COR-L47 (cell line): ENCODE measurements at regions not wholly inside any gene's neighbourhood (a gene's known extent, or its start where the extent isn't known, plus 50 kb on each side); places are given as distances from the start of the nearest gene placed in this dataset.

Experiments
- DNase-seq: peaks from one replicate; lab custom pipeline; 2025; lab: John Stamatoyannopoulos, UW

DNA sequence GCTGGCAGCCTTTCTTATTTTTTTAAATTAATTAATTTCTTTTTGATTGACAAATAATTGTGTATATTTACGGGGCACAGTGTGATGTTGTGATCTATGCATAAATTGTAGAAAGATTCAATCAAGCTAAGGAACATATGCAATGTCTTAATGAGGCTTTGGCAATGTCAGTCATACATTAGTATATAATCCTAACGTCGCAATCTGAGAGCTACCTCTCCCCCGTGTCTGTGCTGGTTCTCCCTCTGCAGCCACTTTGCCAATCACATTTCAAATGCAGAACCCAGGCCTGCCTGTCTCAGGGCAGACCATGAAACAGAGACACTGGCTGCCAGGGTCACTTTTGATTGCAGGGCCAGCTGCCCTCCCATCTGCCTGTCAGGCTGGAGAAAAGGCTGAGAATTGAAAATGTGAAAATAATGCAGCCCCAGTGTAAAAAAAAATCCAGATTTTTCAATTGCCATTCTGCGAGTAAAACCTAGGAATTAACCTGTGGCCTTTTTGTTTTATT, 56.3 kb downstream of the SLC24A2 start:
- no peak for DNase-seq

DNA sequence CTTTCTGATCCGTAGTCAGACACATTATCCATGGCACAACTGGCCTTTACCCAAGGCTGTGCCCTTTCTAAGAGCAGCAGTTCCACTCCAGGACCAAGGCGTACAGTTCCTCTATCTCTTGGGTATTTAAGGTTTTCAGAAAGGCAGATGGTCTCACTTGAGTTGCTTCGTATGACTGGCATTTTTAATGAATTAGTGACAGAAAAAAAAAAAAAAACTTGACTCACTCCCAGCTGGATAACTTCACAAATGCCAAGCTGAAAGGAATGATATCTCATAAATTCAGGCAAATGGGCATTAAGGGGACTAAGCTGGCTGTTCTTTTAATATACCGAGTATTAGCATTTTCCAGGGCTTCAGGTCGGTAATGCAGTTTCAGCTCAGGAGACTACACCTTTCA, 60.7 kb downstream of the SLC24A2 start:
- no peak for DNase-seq

DNA sequence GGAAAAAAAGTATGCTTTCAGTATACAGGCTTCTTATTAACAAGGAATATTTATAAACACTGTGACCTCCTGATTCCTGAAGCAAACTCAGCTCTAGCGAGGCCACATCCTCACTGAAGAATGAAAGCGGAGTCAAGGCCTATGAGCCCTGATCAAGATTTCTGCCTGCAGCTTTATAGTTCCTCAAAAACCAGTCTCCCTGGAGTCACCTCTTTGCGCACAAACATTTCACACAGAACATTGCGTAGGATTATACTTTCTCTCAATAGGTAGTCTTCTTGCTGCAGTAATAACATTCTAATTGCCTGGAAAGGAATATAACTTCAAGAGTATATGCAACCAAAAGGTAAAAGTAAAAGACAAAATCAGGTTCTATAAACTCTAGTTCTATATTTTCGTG, 62.9 kb downstream of the SLC24A2 start:
- DNase-seq, result no peak

DNA sequence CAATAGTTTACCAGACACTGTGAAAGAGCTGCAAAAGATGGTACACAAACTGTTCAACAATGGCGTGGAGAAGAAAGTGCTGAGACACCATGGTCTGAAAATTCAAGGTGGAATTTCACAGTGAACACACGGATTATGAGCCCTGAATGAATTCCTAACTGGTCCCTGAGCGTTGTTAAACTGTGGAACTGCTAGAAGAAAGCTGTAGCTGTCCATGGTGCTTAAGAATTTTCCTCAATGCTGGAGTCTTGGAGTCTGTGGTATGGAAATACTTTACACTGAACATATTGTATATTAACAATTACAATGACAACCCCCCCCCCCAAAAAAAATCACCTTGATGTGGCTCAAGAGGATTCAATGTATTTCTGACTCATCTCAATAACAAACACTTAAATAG, 68.5 kb downstream of the SLC24A2 start:
- no peak for DNase-seq

DNA sequence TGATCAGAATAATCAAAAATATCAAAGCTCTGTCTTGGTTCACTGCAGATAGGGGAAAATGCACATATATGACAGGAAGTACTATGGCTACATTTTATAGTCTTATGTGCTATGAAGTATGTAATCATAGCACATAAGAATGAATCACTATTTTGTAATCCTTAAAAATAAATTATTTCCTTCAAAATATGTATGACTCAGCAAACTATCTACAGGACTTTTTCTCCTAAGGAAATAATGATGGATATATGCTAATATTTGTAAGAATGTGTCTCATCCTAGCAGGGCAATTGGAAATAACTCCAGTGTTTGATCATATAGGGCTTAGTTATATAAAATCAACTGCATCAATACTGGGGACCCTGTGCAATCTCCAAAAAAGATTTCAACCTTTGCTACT, 85.1 kb downstream of the SLC24A2 start:
- DNase-seq, result no peak

DNA sequence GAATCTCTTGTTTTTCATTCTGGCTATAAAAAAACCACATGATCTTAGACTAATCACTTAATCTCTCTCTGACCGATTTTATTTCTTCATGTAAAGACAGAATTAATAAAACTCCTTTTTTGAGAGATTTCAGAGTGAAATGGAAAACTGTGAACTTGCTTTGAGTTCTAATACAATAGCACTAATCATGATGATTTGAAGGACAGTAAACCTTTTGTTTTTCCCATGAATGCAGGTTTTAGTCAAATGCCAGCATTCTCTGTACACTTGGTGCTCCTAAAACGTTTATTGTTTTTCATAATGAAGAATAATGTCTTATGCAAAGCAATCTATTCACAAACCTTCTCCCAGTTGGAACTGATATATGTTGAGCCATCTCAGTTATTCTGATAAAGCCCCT, 86.8 kb downstream of the SLC24A2 start:
- DNase-seq, result no peak

DNA sequence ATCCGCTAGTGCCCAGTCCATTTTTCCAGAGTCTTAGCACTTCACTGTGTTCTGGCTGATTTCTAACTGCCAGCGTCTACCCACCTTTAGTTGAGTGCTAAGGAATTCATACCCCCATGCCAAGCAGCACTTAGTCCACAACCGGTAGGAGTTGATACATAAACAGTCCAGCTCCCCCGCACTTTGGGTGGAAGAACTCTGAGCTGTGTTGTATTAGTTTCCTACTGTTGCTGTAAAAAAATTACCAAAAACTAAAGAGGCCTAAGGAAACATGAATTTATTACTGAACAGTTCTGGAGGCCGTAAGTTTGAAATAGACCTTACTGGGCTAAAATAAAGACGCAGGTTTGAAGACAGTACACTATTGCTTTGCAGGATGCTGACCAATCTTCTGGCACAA, 87.6 kb downstream of the SLC24A2 start:
- DNase-seq, result no peak

DNA sequence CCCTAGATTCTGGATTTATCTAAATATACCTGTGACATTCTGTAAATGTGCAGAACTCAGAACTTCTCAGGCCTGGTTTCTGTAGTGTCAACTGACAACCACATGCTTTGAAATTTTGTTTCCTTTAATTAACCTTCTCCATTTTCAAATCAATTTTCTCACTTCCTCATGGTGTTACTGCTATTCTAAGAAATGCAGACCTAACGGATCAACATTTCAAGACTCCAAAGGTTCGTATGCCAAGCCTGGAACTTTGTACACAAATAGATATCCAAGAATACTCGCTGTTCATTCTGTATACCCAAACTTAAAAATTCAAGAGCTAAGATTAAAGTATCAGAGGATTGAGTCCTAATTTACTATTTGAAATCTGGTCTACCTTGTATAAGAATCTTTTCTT, 88.1 kb downstream of the SLC24A2 start:
- no peak for DNase-seq

DNA sequence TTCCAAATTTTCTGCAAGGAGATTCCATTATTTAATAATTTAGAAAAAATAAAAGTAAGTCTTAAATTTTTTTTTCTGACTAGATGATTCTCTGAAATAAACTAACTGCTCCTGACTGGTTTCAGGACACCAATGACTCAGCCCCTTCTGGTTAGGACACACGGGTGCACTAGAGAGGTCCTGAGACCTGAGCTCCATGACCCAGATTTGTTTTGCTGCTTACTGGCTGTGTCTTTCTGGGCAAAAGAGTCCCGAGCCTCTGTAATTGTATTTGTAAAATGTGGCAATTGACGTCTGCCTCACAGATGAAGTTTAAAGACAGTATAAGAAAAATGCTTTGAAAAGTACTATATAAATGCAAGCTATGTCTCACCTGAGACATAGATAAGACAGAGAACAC, 89.1 kb downstream of the SLC24A2 start:
- DNase-seq, result no peak

DNA sequence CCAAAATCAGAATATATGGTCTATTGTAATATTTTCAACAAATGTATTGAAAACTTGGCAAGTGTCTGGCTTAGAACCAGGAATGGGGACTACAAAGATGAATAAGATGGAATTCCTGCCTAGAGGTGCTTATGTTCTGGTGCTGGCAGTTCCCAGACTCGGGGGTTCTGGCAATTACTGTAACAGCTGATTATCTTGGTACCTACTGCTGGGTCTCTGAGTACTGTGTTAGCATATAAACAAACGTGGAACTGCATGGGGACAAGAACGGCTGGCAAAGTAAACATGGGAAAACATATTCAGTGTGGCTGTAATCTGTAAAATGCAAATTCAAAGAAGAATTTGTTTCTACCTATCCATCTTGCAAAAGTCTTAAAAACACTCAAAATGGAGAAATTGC, 89.9 kb downstream of the SLC24A2 start:
- DNase-seq, result peak; percentile 9

DNA sequence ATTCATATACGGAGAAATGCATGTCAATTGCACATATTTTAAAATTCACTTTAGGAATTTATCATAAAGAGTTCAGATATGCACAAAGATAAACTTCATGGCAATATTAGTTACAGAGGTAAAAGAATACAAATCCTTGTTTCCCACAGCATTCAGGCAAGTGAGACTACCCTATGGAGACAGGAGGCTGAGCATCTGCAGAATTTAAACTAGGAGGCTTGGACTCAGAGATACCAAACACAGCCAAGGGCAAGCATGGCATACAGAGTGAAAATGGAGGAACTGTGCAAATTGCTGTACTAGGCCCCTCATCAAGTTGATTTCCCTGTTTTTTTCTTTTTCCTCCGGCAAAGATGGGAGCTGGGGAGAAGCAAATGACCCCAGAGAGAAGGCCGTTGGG, 94.2 kb downstream of the SLC24A2 start:
- DNase-seq, result no peak

DNA sequence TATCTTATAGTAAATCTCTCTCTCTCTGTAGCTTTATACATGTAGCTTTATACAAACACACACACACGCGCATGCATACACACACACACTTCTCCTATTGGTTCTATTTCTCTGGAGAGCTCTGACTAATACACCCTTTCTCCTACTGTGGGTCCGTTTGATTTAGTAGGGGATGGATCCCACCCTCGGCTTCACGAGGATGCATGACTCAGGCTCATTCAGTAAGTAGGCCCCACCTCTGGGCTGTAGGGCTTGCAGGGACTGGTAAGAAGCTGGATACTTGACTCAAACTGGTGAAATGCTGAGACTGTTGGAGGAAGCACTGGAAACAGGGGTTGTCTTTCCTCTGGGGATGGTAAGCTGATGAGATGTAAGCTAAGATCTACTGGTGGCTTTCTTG, 98.7 kb downstream of the SLC24A2 start:
- DNase-seq, result no peak

DNA sequence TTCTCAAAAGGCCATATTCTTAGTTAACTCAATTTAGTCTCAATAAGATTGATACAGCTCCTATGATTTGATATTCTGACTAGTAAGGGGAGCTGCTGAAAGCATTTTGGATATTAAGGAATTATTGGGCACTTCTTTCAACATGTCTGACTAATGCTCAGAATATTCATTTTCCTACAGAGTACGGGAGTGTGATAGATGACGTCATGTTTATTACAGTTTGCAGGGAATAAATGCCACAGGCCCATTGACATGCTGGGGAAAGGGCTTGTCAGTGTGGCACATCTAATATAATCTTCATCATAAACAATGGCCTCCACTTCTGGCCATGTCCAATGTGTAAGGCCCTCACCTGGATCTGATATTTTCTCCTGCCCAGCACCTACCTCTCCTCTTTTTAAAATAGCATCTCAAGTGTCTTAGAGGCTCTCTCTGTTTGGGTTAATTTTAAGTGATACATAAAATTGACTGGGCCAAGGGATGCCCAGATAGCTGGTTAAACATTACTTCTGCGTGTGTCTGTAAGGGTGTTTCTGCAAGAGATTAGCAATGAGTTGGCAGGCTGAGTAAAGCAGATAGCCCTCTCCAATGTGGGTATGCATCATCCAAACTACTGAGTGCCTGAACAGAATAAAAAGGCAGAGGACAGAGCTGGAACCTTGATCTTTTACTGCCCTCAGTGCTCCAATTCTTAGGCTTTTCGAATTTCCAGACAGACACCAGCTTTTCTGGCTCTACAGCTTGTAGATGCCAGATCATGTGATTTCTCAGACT, 99.3 kb downstream of the SLC24A2 start:
- no peak for DNase-seq

DNA sequence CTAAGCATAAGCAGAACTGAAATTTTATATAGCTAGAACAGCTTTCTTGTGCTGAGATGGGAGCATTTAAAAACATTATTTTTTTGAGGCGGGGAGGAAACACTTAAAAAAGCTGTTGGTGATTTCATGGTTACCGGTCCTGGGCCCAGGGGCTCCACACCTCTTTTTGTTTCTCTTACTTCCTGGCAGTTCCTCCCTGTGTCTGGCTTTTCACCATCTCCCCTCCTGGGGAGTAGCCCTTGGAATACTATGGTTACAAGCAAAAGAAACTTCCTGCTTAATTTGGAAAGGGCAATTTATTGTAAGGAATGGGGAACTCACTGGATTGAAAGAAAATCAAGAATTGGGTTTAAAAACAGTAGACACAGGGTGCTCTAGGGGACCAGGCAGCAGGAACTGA, 105.1 kb downstream of the SLC24A2 start:
- no peak for DNase-seq

DNA sequence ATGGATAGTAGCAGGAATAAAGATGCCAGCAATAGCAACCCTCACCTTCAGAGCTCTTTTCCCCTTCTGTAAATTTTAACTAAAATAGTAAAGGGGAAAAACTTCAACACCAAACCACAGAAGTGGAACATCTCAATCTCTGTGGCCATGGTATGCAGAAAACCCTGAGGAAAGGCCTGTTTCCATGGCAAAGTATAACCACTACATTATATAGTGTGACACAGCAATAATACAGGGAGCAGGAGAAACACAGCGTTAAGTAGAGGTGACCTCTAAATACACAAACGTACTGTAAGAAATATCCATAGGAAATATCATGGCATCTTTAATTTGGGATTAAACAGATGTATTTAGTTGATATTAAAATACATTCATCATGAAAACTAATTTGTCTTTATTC, 106.4 kb downstream of the SLC24A2 start:
- no peak for DNase-seq

DNA sequence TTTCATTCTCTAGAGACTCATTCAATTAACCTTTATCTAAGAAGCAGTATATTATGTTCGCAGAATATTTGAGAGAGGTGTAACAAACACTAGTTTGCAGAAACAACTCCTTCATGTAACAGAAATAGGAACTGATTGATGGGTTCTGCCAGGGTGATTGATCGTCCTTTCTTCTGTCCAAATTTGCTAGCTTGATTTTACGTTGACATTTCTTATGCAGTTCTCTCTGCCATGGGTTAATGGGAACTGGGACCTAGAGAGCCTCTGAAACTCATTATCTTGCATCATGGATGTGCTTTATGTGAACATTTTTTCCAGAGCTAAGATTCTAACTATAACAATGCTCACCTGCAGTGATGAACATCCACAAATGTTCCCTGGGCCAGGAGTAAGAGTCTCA, 107.0 kb downstream of the SLC24A2 start:
- DNase-seq, result no peak

DNA sequence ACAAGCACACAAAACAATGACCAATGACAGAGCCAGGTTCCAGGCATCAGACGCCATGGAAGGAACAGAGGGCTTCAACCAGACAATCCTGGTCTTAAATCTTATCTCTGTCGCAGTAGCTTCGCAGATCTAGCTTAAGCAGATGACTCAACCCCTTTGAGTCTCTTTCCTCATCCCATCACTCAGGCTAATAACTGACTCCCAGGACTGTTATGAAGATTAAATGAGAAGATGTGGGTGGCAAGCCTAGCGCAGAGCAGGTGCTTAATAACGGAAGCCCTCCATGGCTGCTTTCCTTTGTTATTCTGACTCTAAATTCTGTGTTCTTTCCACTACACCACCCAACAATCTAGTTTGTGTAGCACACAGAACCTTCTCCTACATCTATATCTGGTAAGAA, 110.9 kb downstream of the SLC24A2 start:
- no peak for DNase-seq

DNA sequence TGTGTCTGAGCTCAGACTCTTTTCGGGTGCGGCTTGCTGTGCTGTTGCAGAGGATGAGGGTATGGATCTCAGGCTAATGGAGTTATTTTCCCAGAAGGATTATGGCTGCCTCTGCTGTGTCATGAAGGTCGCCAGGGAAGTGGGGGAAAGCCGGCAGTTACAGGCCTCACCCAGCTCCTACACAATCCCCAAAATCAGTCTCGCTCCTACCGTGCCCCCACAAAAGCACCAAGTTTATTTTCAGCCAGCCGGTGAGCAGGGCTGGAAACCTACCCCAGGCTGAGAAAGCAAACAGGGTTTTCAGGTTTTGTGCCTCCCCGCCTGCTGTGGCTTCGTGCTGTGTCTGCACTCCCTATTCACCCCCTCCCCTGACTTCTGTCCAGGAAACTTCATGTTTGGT, 113.3 kb downstream of the SLC24A2 start:
- DNase-seq, result no peak

DNA sequence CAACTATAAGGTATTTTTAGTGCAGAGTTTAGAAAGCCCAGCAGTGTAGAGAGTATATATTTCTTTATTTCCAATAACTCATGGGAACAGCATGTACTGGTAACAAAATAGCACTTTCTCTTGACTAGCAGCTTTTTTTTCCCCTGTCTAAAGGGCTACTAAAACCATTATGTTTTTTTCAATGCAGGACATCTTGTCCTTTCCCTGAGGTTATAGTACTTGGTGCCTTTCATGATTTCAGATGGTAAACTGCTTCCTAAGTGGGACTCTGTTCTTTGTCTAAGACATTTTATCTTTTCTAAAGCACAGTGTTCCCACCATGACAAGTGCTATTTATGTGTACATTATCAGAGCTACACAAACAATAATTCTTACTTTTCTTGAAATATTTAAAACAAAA, 122.3 kb downstream of the SLC24A2 start:
- DNase-seq, result no peak

DNA sequence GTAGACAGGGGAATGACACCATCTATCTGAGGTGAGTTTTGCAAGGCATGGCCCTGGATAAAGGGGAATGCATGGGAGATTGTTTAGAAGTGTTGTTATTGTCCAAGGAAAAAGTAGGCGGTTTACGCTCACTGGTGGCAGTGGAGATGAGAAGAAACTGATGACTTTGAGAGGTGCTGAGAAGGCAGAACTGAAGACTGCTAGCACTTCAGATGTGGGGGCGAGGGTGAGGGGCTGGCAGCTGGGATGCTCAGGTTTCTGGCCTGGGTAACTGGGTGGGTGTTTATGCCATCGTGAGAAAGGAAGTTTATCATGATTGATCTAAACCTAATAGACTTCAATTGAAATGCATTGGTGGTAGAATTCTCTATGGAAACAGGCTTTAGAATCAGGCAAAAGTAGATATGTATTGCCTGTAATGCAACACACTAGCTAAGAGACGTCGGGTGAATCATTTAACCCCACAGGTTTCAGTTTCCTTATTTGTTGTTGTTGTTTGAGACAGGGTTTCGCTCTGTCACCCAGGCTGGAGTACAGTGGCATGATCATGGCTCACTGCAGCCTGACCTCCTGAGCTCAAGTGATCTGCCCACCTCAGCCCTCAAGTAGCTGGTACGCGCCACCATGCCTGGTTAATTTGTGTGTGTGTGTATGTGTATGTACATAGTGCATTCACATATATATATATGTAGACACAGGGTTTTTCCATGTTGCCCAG, 123.5 kb downstream of the SLC24A2 start:
- DNase-seq, result no peak

DNA sequence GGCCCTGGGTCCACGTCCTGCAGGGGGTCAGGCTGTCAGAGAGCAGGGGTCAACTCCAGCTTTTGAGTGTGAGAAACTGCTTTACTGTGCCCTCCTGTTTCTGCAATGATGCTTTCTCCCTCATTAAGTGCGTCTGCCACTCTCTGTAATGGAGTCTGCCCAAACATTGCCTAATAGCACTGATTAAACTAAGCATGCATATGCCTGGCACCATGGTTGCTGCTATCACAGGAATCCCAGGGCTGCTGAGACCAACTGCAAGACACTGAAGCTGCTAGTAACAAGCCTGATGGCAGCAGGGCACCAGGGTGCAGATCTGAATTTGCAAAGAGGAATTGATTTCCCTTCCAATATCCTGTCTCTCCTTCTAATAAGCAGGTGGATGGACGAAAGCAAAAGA, 125.3 kb downstream of the SLC24A2 start:
- DNase-seq, result no peak

DNA sequence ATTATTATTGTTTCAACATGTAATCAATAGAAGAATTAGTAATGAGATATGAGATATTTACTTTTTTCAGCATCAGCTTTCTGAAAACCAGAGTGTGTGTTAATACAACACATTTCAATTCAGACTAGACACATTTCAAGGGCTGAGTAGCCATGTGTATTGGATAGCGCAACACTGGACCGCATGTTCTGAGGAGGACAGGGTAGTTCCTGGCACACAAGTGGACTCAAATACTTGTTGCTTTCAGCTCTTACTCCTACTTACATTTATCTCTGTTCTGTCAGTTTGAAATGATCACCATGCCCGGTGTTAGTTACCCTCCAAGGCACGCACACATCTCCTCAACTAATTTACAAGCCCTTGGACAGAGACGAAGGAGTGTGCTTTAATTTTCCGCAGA, 126.6 kb downstream of the SLC24A2 start:
- no peak for DNase-seq

DNA sequence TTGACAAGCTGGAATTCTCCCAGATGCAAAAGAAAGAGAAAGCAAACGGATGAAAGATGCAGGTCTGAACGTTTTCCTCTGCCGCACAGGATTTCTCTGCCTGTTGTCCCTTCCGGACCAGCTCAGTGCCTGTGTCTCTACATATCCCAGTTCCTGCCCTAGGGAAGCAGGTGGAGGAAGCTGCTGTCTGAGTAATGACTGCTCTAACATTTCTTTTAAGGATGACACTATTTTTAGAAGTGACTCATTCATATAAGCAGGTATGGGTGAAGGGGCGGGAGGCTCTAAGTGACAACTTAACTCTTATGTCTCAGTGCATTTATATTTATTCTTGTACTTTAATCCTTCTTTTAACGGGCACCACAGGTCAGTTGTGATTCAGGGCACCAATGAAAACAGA, 128.8 kb downstream of the SLC24A2 start:
- no peak for DNase-seq

DNA sequence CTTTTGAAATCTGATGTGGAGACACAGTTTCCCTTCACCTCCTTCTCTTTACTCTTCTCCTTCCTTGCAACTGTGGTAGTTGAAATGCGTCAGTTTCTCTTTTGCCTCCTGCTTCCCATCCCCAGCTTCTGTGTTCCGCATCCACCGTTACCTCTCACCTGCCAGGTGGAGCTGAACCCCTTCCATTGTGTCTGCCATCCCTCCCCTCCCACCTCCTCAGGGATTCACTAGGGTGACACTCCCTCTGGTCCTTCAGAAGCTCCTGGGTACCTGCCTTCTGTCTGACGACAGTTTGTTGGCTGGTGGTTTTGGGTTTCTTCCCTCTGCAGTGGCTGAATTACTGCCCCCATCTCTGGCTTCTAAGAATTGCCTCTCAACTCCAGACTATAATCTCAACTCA, 132.1 kb downstream of the SLC24A2 start:
- DNase-seq, result no peak
